Epithelial cell of prostate (primary cell): ENCODE measurements at regions not wholly inside any gene's neighbourhood (a gene's known extent, or its start where the extent isn't known, plus 50 kb on each side); places are given as distances from the start of the nearest gene placed in this dataset.

Source experiments
- DNase-seq: peaks from one replicate; pipeline ENCODE4 v3.0.0-alpha.2; 2011; ENCODE audit warnings: low read depth, low spot score
- H3K27ac ChIP-seq: fragments of 450-650 bp; 2 replicates; pipeline ENCODE4 v1.5.1; 2017; ENCODE audit warnings: mild to moderate bottlenecking

- no peak for DNase-seq
- H3K27ac ChIP-seq = no peak overlapping the region
Measured at GRCh38 chr3:78204977-78205376, 1165.1 kb downstream of the ROBO2 start.

- no peak overlapping the region for H3K27ac ChIP-seq
Measured at GRCh38 chr3:78221300-78221699, 1181.4 kb downstream of the ROBO2 start.

GRCh38 chr3:78221796-78222195, 1181.9 kb downstream of the ROBO2 start:
- DNase-seq = no peak
- H3K27ac ChIP-seq = no peak overlapping the region

More at GRCh38 chr3:78221300-78221699, 1181.4 kb downstream of the ROBO2 start:
- DNase-seq = no peak

GRCh38 chr3:78235841-78236240, 1195.9 kb downstream of the ROBO2 start:
- no peak overlapping the region for H3K27ac ChIP-seq
- DNase-seq = no peak

GRCh38 chr3:78238811-78239210, 1198.9 kb downstream of the ROBO2 start:
- no peak overlapping the region for H3K27ac ChIP-seq
- DNase-seq = no peak

GRCh38 chr3:78242724-78243123, 1202.8 kb downstream of the ROBO2 start:
- DNase-seq = no peak
- H3K27ac ChIP-seq = no peak overlapping the region

GRCh38 chr3:78244136-78244535, 1204.2 kb downstream of the ROBO2 start:
- H3K27ac ChIP-seq = no peak overlapping the region
- no peak for DNase-seq

- no peak overlapping the region for H3K27ac ChIP-seq
- DNase-seq = no peak
Measured at GRCh38 chr3:78249294-78249693, 1209.4 kb downstream of the ROBO2 start.

GRCh38 chr3:78253860-78254259, 1214.0 kb downstream of the ROBO2 start:
- no peak for DNase-seq
- H3K27ac ChIP-seq = no peak overlapping the region

GRCh38 chr3:78255403-78255802, 1215.5 kb downstream of the ROBO2 start:
- H3K27ac ChIP-seq = no peak overlapping the region
- DNase-seq = no peak

- DNase-seq = no peak
- no peak overlapping the region for H3K27ac ChIP-seq
Measured at GRCh38 chr3:78256123-78256522, 1216.2 kb downstream of the ROBO2 start.

GRCh38 chr3:78257951-78258530, 1218.1 kb downstream of the ROBO2 start:
- H3K27ac ChIP-seq = peak overlapping the region; percentile 53

GRCh38 chr3:78258798-78259197, 1218.9 kb downstream of the ROBO2 start:
- DNase-seq = no peak

More at GRCh38 chr3:78257951-78258530, 1218.1 kb downstream of the ROBO2 start:
- DNase-seq = no peak

GRCh38 chr3:78260388-78260787, 1220.5 kb downstream of the ROBO2 start:
- no peak overlapping the region for H3K27ac ChIP-seq
- no peak for DNase-seq

More at GRCh38 chr3:78258798-78259197, 1218.9 kb downstream of the ROBO2 start:
- peak overlapping the region; percentile 53 for H3K27ac ChIP-seq

- H3K27ac ChIP-seq = peak overlapping the region; percentile 60
- DNase-seq = peak; percentile 52
Measured at GRCh38 chr3:78266550-78266949, 1226.7 kb downstream of the ROBO2 start.

GRCh38 chr3:78267235-78267634, 1227.3 kb downstream of the ROBO2 start:
- peak overlapping the region; percentile 60 for H3K27ac ChIP-seq

GRCh38 chr3:78268087-78268486, 1228.2 kb downstream of the ROBO2 start:
- DNase-seq = no peak
- H3K27ac ChIP-seq = no peak overlapping the region

More at GRCh38 chr3:78267235-78267634, 1227.3 kb downstream of the ROBO2 start:
- no peak for DNase-seq

GRCh38 chr3:78268716-78269668, 1229.1 kb downstream of the ROBO2 start:
- no peak overlapping the region for H3K27ac ChIP-seq
- DNase-seq = no peak

- DNase-seq = no peak
- H3K27ac ChIP-seq = no peak overlapping the region
Measured at GRCh38 chr3:78273326-78273725, 1233.4 kb downstream of the ROBO2 start.

- H3K27ac ChIP-seq = no peak overlapping the region
Measured at GRCh38 chr3:78274475-78275065, 1234.7 kb downstream of the ROBO2 start.

GRCh38 chr3:78275420-78275852, 1235.5 kb downstream of the ROBO2 start:
- H3K27ac ChIP-seq = no peak overlapping the region
- DNase-seq = no peak

More at GRCh38 chr3:78274475-78275065, 1234.7 kb downstream of the ROBO2 start:
- no peak for DNase-seq
